K562 (cell line): ENCODE measurements at regions not wholly inside any gene's neighbourhood (a gene's known extent, or its start where the extent isn't known, plus 50 kb on each side); places are given as distances from the start of the nearest gene placed in this dataset.

Experiments used
- ATAC-seq: fragments of 200-7000 bp; cut with Tn5 transposase; 3 replicates; pipeline ENCODE4 v1.9.1; 2020; ENCODE audit warnings: moderate library complexity
- BruUV-seq: library from RNA; stranded (reverse); fragments of 400-500 nt; replicated peaks from 2 replicates; lab custom pipeline; 2021; lab: Mats Ljungman, UMichigan
- CTCF ChIA-PET: fragments of 300-600 bp; formaldehyde crosslinking; extraction: SDS; loops from one replicate; lab custom pipeline; 2021; ENCODE audit warnings: low intra/inter-chr PET ratio; lab: Yijun Ruan, JAX
- POLR2A ChIA-PET: fragments of 300-600, 350-650 bp; sonication (Branson Sonifier 250); formaldehyde crosslinking; extraction: SDS; loops from one replicate; lab custom pipeline; 2021; ENCODE audit warnings: antibody characterized with exemption, inconsistent platforms; lab: Yijun Ruan, JAX
- DNase-seq, 4 experiments: peaks; one replicate each; pipeline versions ENCODE4 v3.0.0 to v3.0.0-alpha.2; 2011 to 2018; ENCODE audit warnings: low spot score in 3 of 4, mixed read lengths in 3 of 4; ENCODE audit errors: extremely low read depth in 1 of 4
- FAIRE-seq: peaks from 2 replicates; lab custom pipeline; 2011; peaks lifted over from hg19 to GRCh38; lab: Jason Lieb, UNC
- H2AFZ ChIP-seq: 2 replicates; pipeline ENCODE4 v1.6.0; 2011; ENCODE audit warnings: low read depth, low read length, control low read depth, inconsistent platforms
- H3K27ac ChIP-seq: fragments of 200-600 bp; 3 replicates; pipeline ENCODE4 v1.8.0; 2011; ENCODE audit warnings: low read depth, mild to moderate bottlenecking, control low read depth, inconsistent platforms, low read length, moderate library complexity, mixed read lengths; ENCODE audit errors: extremely low read depth
- H3K27me3 ChIP-seq, 2 experiments: fragments of 300-600 bp in 1 of 2; 2 replicates in 1 of 2; 3 replicates in 1 of 2; pipeline versions ENCODE4 v1.6.0 to v1.8.0; 2011; ENCODE audit warnings: inconsistent platforms in 2 of 2, low read length in 2 of 2, mild to moderate bottlenecking in 1 of 2, mixed read lengths in 1 of 2, moderate library complexity in 1 of 2; ENCODE audit not compliant: control insufficient read depth in 2 of 2, insufficient read depth in 2 of 2
- H3K36me3 ChIP-seq: fragments of 300-600 bp; 3 replicates; pipeline ENCODE4 v1.8.0; 2011; ENCODE audit warnings: mild to moderate bottlenecking, low read length, inconsistent platforms; ENCODE audit not compliant: control insufficient read depth, insufficient read depth
- H3K4me1 ChIP-seq, 2 experiments: fragments of 200-600 bp in 1 of 2; replicated peaks in 1 of 2; 2 replicates in 1 of 2; 3 replicates in 1 of 2; pipeline versions ENCODE4 v1.5.1 to v1.8.0; 2011; ENCODE audit warnings: inconsistent platforms in 2 of 2, low read length in 2 of 2, mild to moderate bottlenecking in 1 of 2, mixed read lengths in 1 of 2, moderate library complexity in 1 of 2; ENCODE audit not compliant: control insufficient read depth in 2 of 2, insufficient read depth in 2 of 2
- H3K4me2 ChIP-seq: 2 replicates; pipeline ENCODE4 v1.6.1; 2011; ENCODE audit warnings: low read length, control low read depth, inconsistent platforms, mixed read lengths; ENCODE audit not compliant: insufficient read depth
- H3K4me3 ChIP-seq: fragments of 200-600 bp; sonication (generic), shearing (Covaris generic); 2 replicates; pipeline ENCODE4 v1.5.1; 2016; ENCODE audit warnings: control low read depth, inconsistent platforms
- H3K79me2 ChIP-seq: fragments of 200-600 bp; 3 replicates; pipeline ENCODE4 v1.8.0; 2011; ENCODE audit warnings: low read length, inconsistent platforms; ENCODE audit not compliant: control insufficient read depth, insufficient read depth
- H3K9ac ChIP-seq, 2 experiments: 2 replicates each; pipeline versions ENCODE4 v1.6.0 to v1.6.1; 2011; ENCODE audit warnings: low read depth in 2 of 2, low read length in 2 of 2, control low read depth in 1 of 2, inconsistent platforms in 1 of 2, mild to moderate bottlenecking in 1 of 2, mixed read lengths in 1 of 2; ENCODE audit not compliant: insufficient read depth in 1 of 2
- H3K9me1 ChIP-seq: one replicate; pipeline ENCODE4 v1.6.0; 2011; ENCODE audit warnings: inconsistent platforms, mild to moderate bottlenecking, low read length, moderate library complexity; ENCODE audit not compliant: control insufficient read depth, insufficient read depth
- H3K9me3 ChIP-seq: replicated peaks from 2 replicates; pipeline ENCODE4 v1.5.1; 2011; ENCODE audit warnings: low read depth, low read length, inconsistent platforms; ENCODE audit not compliant: control insufficient read depth, insufficient read depth
- H4K20me1 ChIP-seq: replicated peaks from 2 replicates; pipeline ENCODE4 v1.6.1; 2011; ENCODE audit warnings: low read length, inconsistent platforms, mixed read lengths; ENCODE audit not compliant: control insufficient read depth, insufficient read depth
- RBM14 ChIP-seq: fragments of 200-400 bp; formaldehyde crosslinking; IDR thresholded peaks from 2 replicates; pipeline ENCODE4 v1.6.1; 2018; ENCODE audit warnings: low read depth, mild to moderate bottlenecking, low read length, moderate library complexity, borderline replicate concordance; ENCODE audit not compliant: insufficient read depth
- ZBTB17 ChIP-seq: fragments of 450-650 bp; formaldehyde crosslinking; IDR thresholded peaks from 2 replicates; pipeline ENCODE4 v1.4.0; 2020; ENCODE audit warnings: mild to moderate bottlenecking
- ZKSCAN3 ChIP-seq: fragments of 250-450 bp; sonication (Bioruptor Pico); IDR thresholded peaks from 2 replicates; pipeline ENCODE4 v1.4.0; 2020
- ZNF280B ChIP-seq: fragments of 250-450 bp; sonication (Bioruptor Pico); IDR thresholded peaks from 2 replicates; pipeline ENCODE4 v1.5.1; 2021; ENCODE audit warnings: mild to moderate bottlenecking
- WGBS: fragments of 100-300 bp; shearing (Covaris generic); methylation state at CpG from one replicate; pipeline ENCODE4 v1.1.6; 2016; ENCODE audit warnings: low coverage, mixed read lengths; ENCODE audit not compliant: insufficient coverage; ENCODE audit errors: missing lambda C conversion rate; 5-methylcytosine and 5-hydroxymethylcytosine counted together
- in situ Hi-C: fragments of 300-500 bp; cut with MboI; formaldehyde crosslinking; loops from 4 replicates; pipeline ENCODE4 v1.15.0; 2018; ENCODE audit warnings: inconsistent platforms, mixed read lengths
- intact Hi-C: fragments of 100-400 bp; cut with micrococcal nuclease; formaldehyde crosslinking; loops from 2 replicates; pipeline ENCODE4 v1.14.2; 2022
- TF ChIP-seq, protein P1 (sequence below): fragments of 250-450 bp; sonication (Bioruptor Pico); IDR thresholded peaks from 2 replicates; pipeline ENCODE4 v1.5.0; 2021; ENCODE audit warnings: mild to moderate bottlenecking, borderline replicate concordance

GRCh38 chr1:115199416-115200132 is 110.3 kb upstream of the TSPAN2 start (continued):
- TF ChIP-seq ZNF280B (CRISPR knock-in tag): no peak
- TF ChIP-seq, protein P1, sequence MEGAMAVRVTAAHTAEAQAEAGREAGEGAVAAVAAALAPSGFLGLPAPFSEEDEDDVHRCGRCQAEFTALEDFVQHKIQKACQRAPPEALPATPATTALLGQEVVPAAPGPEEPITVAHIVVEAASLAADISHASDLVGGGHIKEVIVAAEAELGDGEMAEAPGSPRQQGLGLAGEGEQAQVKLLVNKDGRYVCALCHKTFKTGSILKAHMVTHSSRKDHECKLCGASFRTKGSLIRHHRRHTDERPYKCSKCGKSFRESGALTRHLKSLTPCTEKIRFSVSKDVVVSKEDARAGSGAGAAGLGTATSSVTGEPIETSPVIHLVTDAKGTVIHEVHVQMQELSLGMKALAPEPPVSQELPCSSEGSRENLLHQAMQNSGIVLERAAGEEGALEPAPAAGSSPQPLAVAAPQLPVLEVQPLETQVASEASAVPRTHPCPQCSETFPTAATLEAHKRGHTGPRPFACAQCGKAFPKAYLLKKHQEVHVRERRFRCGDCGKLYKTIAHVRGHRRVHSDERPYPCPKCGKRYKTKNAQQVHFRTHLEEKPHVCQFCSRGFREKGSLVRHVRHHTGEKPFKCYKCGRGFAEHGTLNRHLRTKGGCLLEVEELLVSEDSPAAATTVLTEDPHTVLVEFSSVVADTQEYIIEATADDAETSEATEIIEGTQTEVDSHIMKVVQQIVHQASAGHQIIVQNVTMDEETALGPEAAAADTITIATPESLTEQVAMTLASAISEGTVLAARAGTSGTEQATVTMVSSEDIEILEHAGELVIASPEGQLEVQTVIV (CRISPR knock-in tag): no peak

GRCh38 chr1:115198938-115199337 is 109.6 kb upstream of the TSPAN2 start:
- H2AFZ ChIP-seq: no peak overlapping the region
- in situ Hi-C loops (no loop called here), intact Hi-C loops (no loop called here)
- 2% methylated on average over 4 of the region's 4 CpGs for WGBS
- H3K9me1 ChIP-seq: no peaks in the 10 kb centered on the region
- H3K79me2 ChIP-seq: no peaks in the 10 kb centered on the region
- no peaks in the 10 kb centered on the region; the same call in 1 of the 2 replicates for H4K20me1 ChIP-seq
- FAIRE-seq (no peak), DNase-seq (no peak), ATAC-seq (no peak)
- H3K4me1 ChIP-seq: no peaks in the 10 kb centered on the region
- no peak overlapping the region for H3K9ac ChIP-seq
- peaks cover 4 to 10% of the 10 kb centered on the region in 2 experiments; a peak in 2 of 5 replicates for H3K27me3 ChIP-seq
- TF ChIP-seq ZBTB17 (CRISPR knock-in tag) (no peak), ZKSCAN3 (CRISPR knock-in tag) (no peak), RBM14 (no peak)
- H3K36me3 ChIP-seq: no peaks in the 10 kb centered on the region
- no peak overlapping the region for H3K27ac ChIP-seq
- CTCF ChIA-PET: no interaction called here
- BruUV-seq: no TSS peak
- H3K9me3 ChIP-seq: no peaks in the 10 kb centered on the region
- POLR2A ChIA-PET: no interaction called here
- H3K4me3 ChIP-seq: no peak overlapping the region
- no peak overlapping the region for H3K4me2 ChIP-seq
